ENCODE measurements at regions not wholly inside any gene's neighbourhood (a gene's known extent, or its start where the extent isn't known, plus 50 kb on each side); places are given as distances from the start of the nearest gene placed in this dataset.

DNA sequence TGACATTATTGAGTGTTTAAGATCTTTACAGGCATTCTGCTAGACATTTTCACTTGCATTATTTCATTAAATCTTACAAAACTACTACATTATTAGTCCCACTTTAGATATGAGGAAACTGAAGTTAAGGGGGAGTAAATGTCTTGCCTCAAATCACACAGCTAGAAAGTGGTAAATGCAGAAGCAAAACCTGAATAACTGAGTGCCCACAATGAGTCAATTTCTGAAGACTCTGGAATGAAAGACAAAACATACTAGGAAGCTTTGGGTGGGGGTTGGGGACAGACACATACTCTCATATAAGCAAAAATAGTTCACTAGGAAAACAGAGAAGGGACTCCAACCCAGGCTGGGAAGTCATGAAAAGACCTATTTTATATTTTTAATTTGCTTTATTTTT, 214.4 kb upstream of the LRATD1 start:
- H3K4me1 ChIP-seq (ENCODE audit: control extremely low read depth in 1 of 4, control insufficient read depth in 4 of 4, insufficient read depth in 4 of 4, low read length in 3 of 4), result no peaks in the 10 kb centered on the region
- no peaks in the 10 kb centered on the region for H3K27me3 ChIP-seq (replicated peaks in 2 of 5; ENCODE audit: control insufficient read depth in 4 of 5, insufficient read depth in 5 of 5, low read length in 4 of 5)
- no peak overlapping the region for H3K4me3 ChIP-seq (ENCODE audit: control insufficient read depth in 1 of 7, extremely low read depth in 1 of 7, insufficient read depth in 4 of 7, low read depth in 2 of 7, low read length in 6 of 7)
- CTCF ChIA-PET, result no interaction called here
- no peak overlapping the region for H3K27ac ChIP-seq (ENCODE audit: insufficient read depth in 1 of 2, low read depth in 1 of 2, low read length in 2 of 2, poor library complexity in 1 of 2, severe bottlenecking in 2 of 2)
- POLR2A ChIA-PET, result no interaction called here
- no peaks in the 10 kb centered on the region for H3K36me3 ChIP-seq (ENCODE audit: control insufficient read depth in 4 of 4, insufficient read depth in 4 of 4, low read length in 3 of 4)
- DNase-seq, result no peak
- H3K9me3 ChIP-seq (ENCODE audit: control extremely low read depth in 1 of 5, control insufficient read depth in 4 of 5, insufficient read depth in 2 of 5, low read depth in 1 of 5, low read length in 4 of 5), result no peaks in the 10 kb centered on the region

- DNase-seq, result no peak
- Histone ChIP-seq H3K4me3 (ENCODE audit: control insufficient read depth in 1 of 7, extremely low read depth in 1 of 7, insufficient read depth in 4 of 7, low read depth in 2 of 7, low read length in 6 of 7) (no peak overlapping the region), H3K27me3 (replicated peaks in 2 of 5; ENCODE audit: control insufficient read depth in 4 of 5, insufficient read depth in 5 of 5, low read length in 4 of 5) (no peaks in the 10 kb centered on the region), H3K9me3 (ENCODE audit: control extremely low read depth in 1 of 5, control insufficient read depth in 4 of 5, insufficient read depth in 2 of 5, low read depth in 1 of 5, low read length in 4 of 5) (no peaks in the 10 kb centered on the region), H3K27ac (ENCODE audit: insufficient read depth in 1 of 2, low read depth in 1 of 2, low read length in 2 of 2, poor library complexity in 1 of 2, severe bottlenecking in 2 of 2) (no peak overlapping the region), H3K36me3 (ENCODE audit: control insufficient read depth in 4 of 4, insufficient read depth in 4 of 4, low read length in 3 of 4) (no peaks in the 10 kb centered on the region), H3K4me1 (ENCODE audit: control extremely low read depth in 1 of 4, control insufficient read depth in 4 of 4, insufficient read depth in 4 of 4, low read length in 3 of 4) (no peaks in the 10 kb centered on the region)
- POLR2A ChIA-PET, result no interaction called here
- CTCF ChIA-PET, result no interaction called here
- WGBS (ENCODE audit: insufficient coverage), result 77% methylated on average over 4 of the region's 5 CpGs
Measured at GRCh38 chr2:14420851-14421250, 211.7 kb upstream of the LRATD1 start.

- H3K9me3 ChIP-seq (ENCODE audit: control extremely low read depth in 1 of 5, control insufficient read depth in 4 of 5, insufficient read depth in 2 of 5, low read depth in 1 of 5, low read length in 4 of 5), result no peaks in the 10 kb centered on the region
- H3K4me3 ChIP-seq (ENCODE audit: control insufficient read depth in 1 of 7, extremely low read depth in 1 of 7, insufficient read depth in 4 of 7, low read depth in 2 of 7, low read length in 6 of 7), result no peak overlapping the region
- no peak overlapping the region for H3K27ac ChIP-seq (ENCODE audit: insufficient read depth in 1 of 2, low read depth in 1 of 2, low read length in 2 of 2, poor library complexity in 1 of 2, severe bottlenecking in 2 of 2)
- no peaks in the 10 kb centered on the region for H3K36me3 ChIP-seq (ENCODE audit: control insufficient read depth in 4 of 4, insufficient read depth in 4 of 4, low read length in 3 of 4)
- DNase-seq, result no peak
- no peaks in the 10 kb centered on the region for H3K27me3 ChIP-seq (replicated peaks in 2 of 5; ENCODE audit: control insufficient read depth in 4 of 5, insufficient read depth in 5 of 5, low read length in 4 of 5)
- H3K4me1 ChIP-seq (ENCODE audit: control extremely low read depth in 1 of 4, control insufficient read depth in 4 of 4, insufficient read depth in 4 of 4, low read length in 3 of 4), result no peaks in the 10 kb centered on the region
- CTCF ChIA-PET, result no interaction called here
- WGBS (ENCODE audit: insufficient coverage), result 100% methylated on average over 1 of the region's 4 CpGs
- POLR2A ChIA-PET, result no interaction called here
Measured at GRCh38 chr2:14422426-14422825, 210.1 kb upstream of the LRATD1 start.

DNA sequence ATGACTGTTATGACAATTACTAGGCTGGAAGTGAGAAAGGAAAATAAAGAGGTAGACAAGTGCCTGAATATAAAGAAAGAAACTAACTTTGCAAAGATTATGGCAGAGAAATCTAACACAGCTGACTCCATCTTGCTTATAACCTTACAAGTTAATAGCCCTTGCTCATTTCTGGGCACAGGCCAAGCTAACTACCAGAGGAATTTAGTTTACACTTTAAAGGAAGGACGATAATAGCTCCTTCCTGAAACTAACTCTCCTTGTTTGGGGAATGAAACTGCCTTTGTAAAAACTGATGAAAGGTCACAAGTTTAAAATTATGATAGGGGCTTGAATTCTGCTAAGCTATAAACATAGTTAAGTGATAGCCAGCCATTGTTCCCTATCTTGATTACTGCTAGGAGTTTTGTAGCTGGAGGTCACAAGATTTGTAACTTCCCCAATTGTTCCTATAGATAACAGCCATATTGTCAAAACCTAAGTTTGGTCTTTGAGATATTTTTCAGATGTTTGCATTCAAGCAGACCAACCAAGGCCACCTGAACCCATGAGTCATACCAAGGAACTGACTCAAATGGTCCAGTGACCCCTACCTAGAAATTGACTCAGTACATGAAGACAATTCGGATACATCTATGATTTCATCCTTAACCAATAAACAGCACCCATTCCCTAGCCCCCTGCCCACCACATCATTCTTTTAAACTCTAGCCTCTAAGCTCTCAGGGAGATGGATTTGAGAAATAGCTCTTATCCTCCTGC, 209.2 kb upstream of the LRATD1 start:
- CTCF ChIA-PET, result no interaction called here
- 60% methylated on average over 2 of the region's 2 CpGs for WGBS (ENCODE audit: insufficient coverage)
- Histone ChIP-seq H3K9me3 (ENCODE audit: control extremely low read depth in 1 of 5, control insufficient read depth in 4 of 5, insufficient read depth in 2 of 5, low read depth in 1 of 5, low read length in 4 of 5) (no peaks in the 10 kb centered on the region), H3K27me3 (replicated peaks in 2 of 5; ENCODE audit: control insufficient read depth in 4 of 5, insufficient read depth in 5 of 5, low read length in 4 of 5) (no peaks in the 10 kb centered on the region), H3K4me3 (ENCODE audit: control insufficient read depth in 1 of 7, extremely low read depth in 1 of 7, insufficient read depth in 4 of 7, low read depth in 2 of 7, low read length in 6 of 7) (no peak overlapping the region), H3K4me1 (ENCODE audit: control extremely low read depth in 1 of 4, control insufficient read depth in 4 of 4, insufficient read depth in 4 of 4, low read length in 3 of 4) (no peaks in the 10 kb centered on the region), H3K27ac (ENCODE audit: insufficient read depth in 1 of 2, low read depth in 1 of 2, low read length in 2 of 2, poor library complexity in 1 of 2, severe bottlenecking in 2 of 2) (no peak overlapping the region), H3K36me3 (ENCODE audit: control insufficient read depth in 4 of 4, insufficient read depth in 4 of 4, low read length in 3 of 4) (no peaks in the 10 kb centered on the region)
- POLR2A ChIA-PET, result no interaction called here
- no peak for DNase-seq

- Histone ChIP-seq H3K27me3 (replicated peaks in 2 of 5; ENCODE audit: control insufficient read depth in 4 of 5, insufficient read depth in 5 of 5, low read length in 4 of 5) (no peaks in the 10 kb centered on the region), H3K36me3 (ENCODE audit: control insufficient read depth in 4 of 4, insufficient read depth in 4 of 4, low read length in 3 of 4) (no peaks in the 10 kb centered on the region), H3K4me1 (ENCODE audit: control extremely low read depth in 1 of 4, control insufficient read depth in 4 of 4, insufficient read depth in 4 of 4, low read length in 3 of 4) (no peaks in the 10 kb centered on the region), H3K27ac (ENCODE audit: insufficient read depth in 1 of 2, low read depth in 1 of 2, low read length in 2 of 2, poor library complexity in 1 of 2, severe bottlenecking in 2 of 2) (no peak overlapping the region), H3K4me3 (ENCODE audit: control insufficient read depth in 1 of 7, extremely low read depth in 1 of 7, insufficient read depth in 4 of 7, low read depth in 2 of 7, low read length in 6 of 7) (no peak overlapping the region), H3K9me3 (ENCODE audit: control extremely low read depth in 1 of 5, control insufficient read depth in 4 of 5, insufficient read depth in 2 of 5, low read depth in 1 of 5, low read length in 4 of 5) (no peaks in the 10 kb centered on the region)
- 95% methylated on average over 3 of the region's 5 CpGs for WGBS (ENCODE audit: insufficient coverage)
- CTCF ChIA-PET, result interaction anchor here (1.1 kb wide), 1 partner anchor 37 kb away, joined by 3 read pairs; no protein-coding TSS in a partner anchor
- DNase-seq, result no peak
- POLR2A ChIA-PET, result no interaction called here
Measured at GRCh38 chr2:14424478-14425390, 207.8 kb upstream of the LRATD1 start.

DNA sequence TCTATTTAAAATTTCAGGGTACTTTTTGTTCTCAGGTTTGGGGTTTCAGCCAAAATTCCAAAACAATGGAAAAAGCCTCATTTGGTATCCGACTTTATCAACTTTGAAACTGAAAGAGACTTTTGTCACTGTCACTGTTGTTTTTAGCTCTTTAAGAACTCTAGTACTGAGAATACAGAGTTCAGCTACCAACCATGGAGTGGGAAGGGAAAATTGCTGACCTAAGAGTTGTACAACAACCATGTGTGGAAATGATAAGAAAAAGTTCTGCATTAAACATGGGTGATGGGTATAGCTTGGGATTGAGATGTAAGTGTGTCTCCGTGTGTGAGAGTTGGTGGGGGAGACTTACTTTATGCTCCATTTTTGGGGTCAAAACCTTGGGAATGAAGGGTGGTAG, 206.6 kb upstream of the LRATD1 start:
- H3K4me1 ChIP-seq (ENCODE audit: control extremely low read depth in 1 of 4, control insufficient read depth in 4 of 4, insufficient read depth in 4 of 4, low read length in 3 of 4), result no peaks in the 10 kb centered on the region
- H3K27me3 ChIP-seq (replicated peaks in 2 of 5; ENCODE audit: control insufficient read depth in 4 of 5, insufficient read depth in 5 of 5, low read length in 4 of 5), result no peaks in the 10 kb centered on the region
- CTCF ChIA-PET, result interaction anchor here (1.1 kb wide), 1 partner anchor 36 kb away, joined by 3 read pairs; no protein-coding TSS in a partner anchor
- no peaks in the 10 kb centered on the region for H3K9me3 ChIP-seq (ENCODE audit: control extremely low read depth in 1 of 5, control insufficient read depth in 4 of 5, insufficient read depth in 2 of 5, low read depth in 1 of 5, low read length in 4 of 5)
- no peak for DNase-seq
- H3K36me3 ChIP-seq (ENCODE audit: control insufficient read depth in 4 of 4, insufficient read depth in 4 of 4, low read length in 3 of 4), result no peaks in the 10 kb centered on the region
- H3K4me3 ChIP-seq (ENCODE audit: control insufficient read depth in 1 of 7, extremely low read depth in 1 of 7, insufficient read depth in 4 of 7, low read depth in 2 of 7, low read length in 6 of 7), result no peak overlapping the region
- no peak overlapping the region for H3K27ac ChIP-seq (ENCODE audit: insufficient read depth in 1 of 2, low read depth in 1 of 2, low read length in 2 of 2, poor library complexity in 1 of 2, severe bottlenecking in 2 of 2)
- 100% methylated on average over 1 of the region's 2 CpGs for WGBS (ENCODE audit: insufficient coverage)
- POLR2A ChIA-PET, result no interaction called here

DNA sequence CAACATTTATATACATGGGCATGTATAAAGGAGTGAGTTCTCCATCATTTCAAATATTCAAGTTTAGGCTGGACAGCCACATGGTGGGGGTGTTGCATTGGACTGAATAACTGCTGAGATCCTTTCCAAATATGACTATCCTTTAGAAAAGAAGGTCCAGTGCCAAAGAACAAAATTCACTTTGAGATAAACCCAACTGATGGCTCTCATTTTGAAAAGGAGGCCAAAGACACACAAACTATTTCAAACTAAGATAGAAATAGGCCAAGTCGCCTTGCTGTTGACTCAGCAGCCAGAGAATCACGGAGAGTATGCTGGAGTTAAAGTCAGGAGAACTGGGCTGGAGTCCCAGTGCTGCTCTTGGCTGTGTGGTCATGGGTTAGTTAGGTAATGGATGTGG, 204.5 kb upstream of the LRATD1 start:
- DNase-seq, result no peak
- Histone ChIP-seq H3K27ac (ENCODE audit: insufficient read depth in 1 of 2, low read depth in 1 of 2, low read length in 2 of 2, poor library complexity in 1 of 2, severe bottlenecking in 2 of 2) (no peak overlapping the region), H3K4me1 (ENCODE audit: control extremely low read depth in 1 of 4, control insufficient read depth in 4 of 4, insufficient read depth in 4 of 4, low read length in 3 of 4) (no peaks in the 10 kb centered on the region), H3K27me3 (replicated peaks in 2 of 5; ENCODE audit: control insufficient read depth in 4 of 5, insufficient read depth in 5 of 5, low read length in 4 of 5) (no peaks in the 10 kb centered on the region), H3K36me3 (ENCODE audit: control insufficient read depth in 4 of 4, insufficient read depth in 4 of 4, low read length in 3 of 4) (no peaks in the 10 kb centered on the region), H3K4me3 (ENCODE audit: control insufficient read depth in 1 of 7, extremely low read depth in 1 of 7, insufficient read depth in 4 of 7, low read depth in 2 of 7, low read length in 6 of 7) (no peak overlapping the region), H3K9me3 (ENCODE audit: control extremely low read depth in 1 of 5, control insufficient read depth in 4 of 5, insufficient read depth in 2 of 5, low read depth in 1 of 5, low read length in 4 of 5) (peaks cover 0 to 2% (median 0%) of the 10 kb centered on the region in 5 experiments)
- POLR2A ChIA-PET, result no interaction called here
- CTCF ChIA-PET, result no interaction called here
- no CpG with 5 or more reads among the region's 2 CpGs for WGBS (ENCODE audit: insufficient coverage)

All from common myeloid progenitor, CD34-positive (primary cell).